HT1080 (cell line): ENCODE measurements at regions not wholly inside any gene's neighbourhood (a gene's known extent, or its start where the extent isn't known, plus 50 kb on each side); places are given as distances from the start of the nearest gene placed in this dataset.
"Not testable (repeated sequence)": the region's sequence is repeated elsewhere in the genome, so short reads cannot be mapped to it uniquely, and the experiment has no call there.

Source experiments
- DNase-seq: peaks from one replicate; pipeline ENCODE4 v3.0.0-alpha.2; 2015; ENCODE audit warnings: low read depth

DNA sequence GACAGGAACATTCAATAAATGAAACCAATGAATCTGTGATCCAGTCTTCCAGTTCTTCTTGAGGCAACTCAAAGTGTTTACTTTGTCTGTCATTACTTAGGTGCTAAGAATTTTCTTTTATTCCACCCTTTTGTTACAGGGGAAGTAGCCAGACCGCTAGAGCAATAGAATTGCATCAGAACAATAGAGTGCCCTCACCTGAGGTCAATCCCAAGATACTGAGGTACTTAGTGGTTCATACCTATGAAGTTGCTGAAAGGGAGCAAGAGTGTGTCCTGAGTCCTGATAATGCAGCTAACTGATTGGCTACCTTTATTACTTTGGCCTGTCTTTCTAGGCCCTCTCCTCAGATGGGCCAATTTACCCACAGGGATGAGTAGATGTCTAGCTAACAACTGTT, 359.4 kb upstream of the KCNH7 start:
- DNase-seq, result no peak

- peak; percentile 26 for DNase-seq
Measured at GRCh38 chr2:163191372-163191771, 352.8 kb upstream of the KCNH7 start.

- no peak for DNase-seq
Measured at GRCh38 chr2:163187995-163188655, 349.6 kb upstream of the KCNH7 start.

DNA sequence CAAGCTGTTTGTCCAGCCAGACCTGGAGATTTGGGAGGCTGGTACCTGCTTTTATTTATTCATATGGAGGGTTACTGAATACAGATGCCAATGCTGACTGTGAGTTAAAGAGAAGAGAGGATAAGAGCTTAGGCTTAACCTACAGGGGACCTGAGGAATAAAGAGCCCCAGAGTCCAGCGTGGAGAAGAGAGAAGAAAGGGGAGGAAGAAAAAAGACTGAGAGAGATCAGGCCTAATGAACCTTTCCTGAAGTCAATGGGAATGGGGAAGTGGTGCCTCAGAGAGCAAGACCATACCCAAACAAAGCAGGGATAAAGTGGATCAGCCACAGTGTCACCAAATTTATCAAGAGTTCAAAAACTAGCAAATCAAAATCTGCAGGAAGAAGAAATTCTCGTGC, 348.6 kb upstream of the KCNH7 start:
- DNase-seq, result no peak

GRCh38 chr2:163185160-163185559, 346.6 kb upstream of the KCNH7 start:
- DNase-seq, result no peak

- DNase-seq, result no peak
Measured at GRCh38 chr2:163182764-163183354, 344.3 kb upstream of the KCNH7 start.

DNA sequence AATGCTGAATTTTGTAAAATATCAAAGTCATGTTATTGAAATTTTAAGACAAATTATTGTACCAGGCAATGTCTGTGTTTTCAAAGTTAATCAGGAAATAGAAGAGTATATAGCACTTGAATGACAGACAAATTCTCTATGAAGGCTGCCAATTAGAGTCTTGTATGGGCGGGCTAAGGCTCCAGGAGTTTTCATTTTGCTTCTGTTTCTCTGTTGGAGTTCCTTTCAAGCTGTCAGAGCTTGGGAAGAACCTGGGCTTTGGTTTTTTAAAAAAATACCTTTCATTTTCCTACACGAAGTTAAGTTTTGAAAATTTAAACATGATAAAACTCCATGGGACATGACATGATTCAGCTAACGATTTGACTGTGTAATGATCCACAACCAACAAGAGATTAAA, 339.0 kb upstream of the KCNH7 start:
- DNase-seq, result no peak

DNA sequence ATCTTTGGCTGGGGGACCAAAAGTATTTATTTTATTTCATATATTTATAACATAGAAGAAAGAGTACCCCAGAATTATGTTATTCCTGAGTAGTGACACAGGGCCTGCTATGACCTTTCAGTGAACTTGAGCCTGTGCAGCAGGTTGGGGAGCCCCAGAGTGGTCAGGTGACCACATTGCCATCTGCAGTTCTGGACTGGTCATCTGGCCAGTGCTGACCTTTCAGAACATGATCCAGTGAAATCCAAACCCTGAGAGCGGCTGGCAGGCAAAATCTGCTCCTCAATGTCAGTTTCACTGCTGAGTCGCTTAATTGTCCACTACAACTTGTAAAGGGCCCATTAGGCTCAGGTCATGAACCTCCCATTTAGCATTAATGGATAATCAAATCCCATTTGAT, 336.7 kb upstream of the KCNH7 start:
- DNase-seq, result no peak

DNA sequence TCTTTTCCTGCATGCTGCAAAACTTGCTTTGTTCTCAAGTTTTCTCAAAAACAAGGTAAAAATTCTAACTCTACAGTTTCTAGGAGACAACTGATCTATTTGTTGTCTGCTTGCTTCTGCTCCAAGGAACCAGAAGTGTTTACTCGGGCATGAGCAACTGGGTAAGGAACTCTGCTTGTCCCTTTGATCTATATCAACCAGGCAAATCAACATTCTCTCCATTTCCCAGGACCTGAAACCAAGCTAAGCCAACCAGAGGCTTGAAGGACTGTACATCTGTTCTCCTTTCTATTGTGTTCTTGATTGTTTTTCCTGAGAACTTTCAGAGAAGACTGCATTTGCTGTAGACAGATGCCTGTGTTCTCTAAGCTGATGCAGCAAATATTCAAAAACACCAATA, 335.0 kb upstream of the KCNH7 start:
- no peak for DNase-seq

DNA sequence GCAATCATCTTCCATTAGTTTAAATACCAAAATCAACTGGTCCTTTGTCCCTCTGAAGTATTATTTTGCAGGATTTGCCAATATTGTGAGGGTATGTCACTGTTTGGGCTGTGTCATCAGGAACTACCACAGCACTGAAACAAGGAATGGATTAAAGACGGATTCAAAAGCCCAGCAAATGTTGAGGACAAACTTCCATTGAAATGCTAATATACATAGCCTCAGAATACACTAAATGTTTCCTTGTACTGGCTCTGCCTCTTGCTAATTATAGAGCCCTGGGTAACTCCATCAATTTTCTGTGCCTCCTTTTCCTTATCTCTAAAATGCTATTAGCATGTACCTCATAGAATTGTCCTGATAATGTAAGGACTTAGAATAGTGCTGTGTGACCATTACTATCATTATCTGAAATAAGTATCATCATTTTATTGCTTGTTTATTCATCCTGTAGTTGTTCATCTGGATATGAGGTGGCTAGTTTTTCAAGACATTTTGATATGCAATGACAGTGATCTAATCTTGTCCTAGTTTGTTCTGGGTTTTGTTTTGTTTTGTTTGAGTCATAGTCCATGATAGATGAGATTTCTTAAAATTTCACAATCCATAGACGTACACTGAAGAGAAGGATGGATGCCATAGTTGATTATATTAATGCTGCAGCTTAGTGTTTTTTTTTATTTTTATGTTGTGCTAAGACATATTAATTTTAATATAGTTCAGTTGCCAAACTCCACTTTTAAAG, 333.4 kb upstream of the KCNH7 start:
- no peak for DNase-seq

GRCh38 chr2:163157891-163158496, 319.4 kb upstream of the KCNH7 start:
- DNase-seq, result peak; percentile 77

DNA sequence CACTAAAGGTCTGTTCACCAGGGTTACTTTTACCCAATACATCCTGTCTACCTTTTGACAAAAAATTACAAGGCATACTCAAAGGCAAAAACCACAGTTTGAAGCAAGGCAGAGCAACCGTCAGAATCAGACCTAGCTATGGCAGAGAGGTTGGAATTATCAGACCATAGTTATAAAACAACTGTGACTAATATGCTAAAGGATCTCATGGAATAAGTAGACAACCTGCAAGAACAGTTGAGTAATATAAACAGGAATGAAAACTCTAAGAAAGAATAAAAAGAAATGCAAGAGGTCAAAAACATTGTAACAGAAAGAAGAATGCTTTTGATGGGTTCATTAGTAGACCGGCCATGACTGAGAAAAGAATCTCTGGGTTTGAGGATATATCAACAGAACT, 318.8 kb upstream of the KCNH7 start:
- no peak for DNase-seq

- DNase-seq, result no peak
Measured at GRCh38 chr2:163155925-163156324, 317.4 kb upstream of the KCNH7 start.

DNA sequence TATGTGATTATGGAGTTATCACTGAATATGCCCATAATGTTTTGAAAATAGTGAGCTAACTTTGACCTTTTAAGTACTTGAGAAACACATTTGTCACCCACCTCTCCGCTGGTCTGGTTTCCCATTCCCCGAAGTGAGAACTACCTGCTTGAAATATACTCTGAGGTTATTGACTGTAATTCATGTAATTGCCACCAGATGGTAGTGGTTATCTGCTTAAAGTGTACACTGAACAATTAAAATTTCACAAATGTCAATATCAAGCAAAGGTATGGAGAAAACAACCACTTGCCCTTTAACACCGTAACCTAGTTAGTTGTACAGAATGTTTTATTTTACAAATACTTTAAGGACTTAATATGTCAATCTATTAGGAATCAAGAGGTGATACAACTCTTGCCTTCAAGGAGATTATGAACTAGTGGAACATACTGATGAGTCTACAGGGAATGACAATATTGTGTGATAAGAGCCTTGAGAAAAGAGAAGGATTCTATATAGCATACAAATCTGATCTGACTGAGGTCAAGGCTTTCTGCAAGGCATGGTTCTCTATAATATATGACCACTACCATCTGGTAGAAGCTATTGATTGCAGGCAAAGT, 316.8 kb upstream of the KCNH7 start:
- DNase-seq, result peak; percentile 32

- DNase-seq, result no peak
Measured at GRCh38 chr2:163142618-163143017, 304.1 kb upstream of the KCNH7 start.

DNA sequence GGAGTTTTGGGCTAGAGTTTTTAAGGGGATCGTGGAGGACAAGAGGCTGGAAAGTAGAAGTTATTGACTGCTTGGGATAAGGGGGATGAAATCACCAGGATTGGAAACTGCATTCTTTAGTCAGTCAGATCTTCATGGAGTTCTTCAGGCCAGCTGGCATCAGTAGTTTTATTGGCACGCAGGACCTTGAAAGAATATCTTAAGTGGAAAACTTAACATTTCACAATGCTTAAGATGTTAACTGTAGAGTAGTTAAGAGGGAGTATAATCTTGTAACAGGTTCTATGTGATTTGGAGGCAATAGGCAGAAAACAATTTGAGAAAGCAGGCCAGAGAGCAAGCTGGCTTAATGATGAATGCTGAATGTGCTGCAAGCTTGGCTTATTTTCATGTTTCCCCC, 300.4 kb upstream of the KCNH7 start:
- DNase-seq, result no peak

DNA sequence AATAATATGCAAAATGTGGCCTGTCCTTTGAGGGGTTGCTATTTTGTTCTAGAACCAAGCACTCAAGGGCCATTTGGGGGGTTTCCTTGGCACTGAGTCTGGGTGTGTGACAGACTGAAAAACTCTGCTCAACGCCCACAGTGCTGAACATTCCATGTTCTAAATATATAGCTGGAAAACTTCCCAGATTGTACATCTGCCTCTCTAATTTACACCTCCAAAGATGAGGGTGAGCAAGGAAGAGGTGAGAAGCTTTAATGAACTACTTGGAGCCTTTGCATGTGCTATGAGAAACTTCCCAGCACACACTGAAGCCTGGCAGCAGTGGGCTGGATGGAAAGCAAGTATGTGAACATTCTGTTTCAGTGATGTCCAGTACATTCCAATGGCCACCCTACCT, 296.7 kb upstream of the KCNH7 start:
- no peak for DNase-seq

DNA sequence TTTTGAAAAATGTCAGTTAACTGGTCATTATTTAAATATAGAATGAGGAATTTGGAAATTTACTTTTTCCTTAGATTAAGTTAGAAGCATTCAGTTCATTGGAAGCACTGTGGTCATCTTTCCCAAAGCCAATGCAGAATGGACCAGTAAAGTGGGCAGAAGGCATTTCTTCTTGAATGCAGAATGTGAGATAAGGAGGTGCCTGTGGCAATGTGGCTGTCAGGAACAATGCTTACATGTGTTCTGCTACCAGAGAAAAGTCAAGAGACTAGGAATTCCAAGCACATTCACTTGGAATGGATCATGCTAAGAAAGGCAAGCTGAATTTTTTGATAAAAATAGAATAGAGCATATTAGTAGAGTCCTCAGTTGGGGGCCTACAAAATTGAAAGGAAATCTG, 295.0 kb upstream of the KCNH7 start:
- DNase-seq, result no peak

GRCh38 chr2:163132850-163133249, 294.3 kb upstream of the KCNH7 start:
- peak; percentile 11 for DNase-seq

DNA sequence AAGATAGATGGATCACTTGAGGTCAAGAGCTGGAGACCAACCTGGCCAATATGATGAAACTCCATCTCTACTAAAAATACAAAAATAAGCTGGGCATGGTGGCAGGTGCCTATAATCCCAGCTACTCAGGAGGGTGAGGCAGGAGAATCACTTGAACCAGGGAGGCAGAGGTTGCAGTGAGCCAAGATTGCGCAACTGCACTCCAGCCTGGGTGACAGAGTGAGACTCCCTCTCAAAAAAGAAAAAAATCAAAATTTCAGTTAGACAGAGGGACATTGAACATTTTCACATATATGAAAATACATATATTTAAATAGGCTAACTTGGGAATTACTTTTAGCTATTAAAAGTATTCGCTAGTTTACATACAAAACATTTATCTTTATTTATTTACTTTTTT, 293.6 kb upstream of the KCNH7 start:
- DNase-seq, result not testable (repeated sequence)

DNA sequence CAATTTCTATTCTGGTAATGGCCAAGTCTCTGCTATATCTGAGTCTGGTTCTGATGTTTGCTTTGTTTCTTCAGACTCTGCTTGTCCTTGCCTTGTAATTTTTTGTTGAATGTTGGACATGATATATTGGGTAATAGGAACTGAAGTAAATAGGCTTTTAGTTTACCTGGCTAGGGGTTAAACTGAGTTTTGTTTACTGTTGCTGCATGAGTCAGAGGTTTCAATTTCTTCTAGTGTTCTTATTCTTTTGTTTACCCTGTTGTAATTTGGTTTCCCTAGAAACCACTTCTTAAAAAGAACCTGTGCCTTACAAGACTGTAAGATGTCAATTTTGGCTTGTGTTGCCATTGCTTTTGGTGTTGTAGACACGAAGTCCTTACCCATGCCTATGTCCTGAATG, 285.0 kb upstream of the KCNH7 start:
- DNase-seq, result no peak

DNA sequence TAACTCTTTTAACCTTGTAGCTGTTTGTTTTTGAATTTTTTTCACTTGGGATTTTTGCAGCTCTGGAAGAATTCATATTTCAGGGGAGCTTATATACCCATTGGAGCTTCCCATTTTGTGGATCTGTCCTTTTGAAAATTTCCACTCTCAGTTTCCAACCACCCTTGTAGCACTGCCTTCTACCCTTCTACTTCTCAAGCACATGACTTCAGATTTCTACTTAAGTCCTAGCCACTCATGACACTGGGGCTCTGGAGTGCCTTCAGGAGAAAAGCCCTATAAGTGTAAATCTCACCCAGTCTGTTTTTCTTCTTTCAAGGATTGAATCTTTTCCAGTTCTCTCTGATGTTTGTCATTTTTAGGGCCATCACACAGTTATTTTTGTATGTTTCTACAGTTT, 283.7 kb upstream of the KCNH7 start:
- no peak for DNase-seq
